HepG2 (cell line): ENCODE measurements at regions not wholly inside any gene's neighbourhood (a gene's known extent, or its start where the extent isn't known, plus 50 kb on each side); places are given as distances from the start of the nearest gene placed in this dataset.

Source experiments
- ATAC-seq: fragments of 200-7000 bp; cut with Tn5 transposase; 3 replicates; pipeline ENCODE4 v1.9.1; 2020; ENCODE audit warnings: mild to moderate bottlenecking, moderate library complexity
- BruUV-seq: library from RNA; stranded (reverse); fragments of 400-500 nt; replicated peaks from 2 replicates; lab custom pipeline; 2021; lab: Mats Ljungman, UMichigan
- CTCF ChIA-PET: fragments of 300-600 bp; formaldehyde crosslinking; extraction: SDS; loops from one replicate; lab custom pipeline; 2021; ENCODE audit warnings: low total read pairs, inconsistent platforms, low intra/inter-chr PET ratio; lab: Yijun Ruan, JAX
- POLR2A ChIA-PET: fragments of 350-600 bp; sonication (Branson Sonifier 250); formaldehyde crosslinking; loops from one replicate; lab custom pipeline; 2020; ENCODE audit warnings: antibody characterized with exemption, inconsistent platforms; lab: Yijun Ruan, JAX
- DNase-seq: peaks from one replicate; pipeline ENCODE4 v3.0.0-alpha.2; 2015; ENCODE audit warnings: low spot score
- FAIRE-seq: peaks from 3 replicates; lab custom pipeline; 2011; peaks lifted over from hg19 to GRCh38; lab: Jason Lieb, UNC
- H2AFZ ChIP-seq: one replicate; pipeline ENCODE4 v1.6.1; 2011; ENCODE audit warnings: low read length, inconsistent platforms
- H3K27ac ChIP-seq: fragments of 300-600 bp; 3 replicates; pipeline ENCODE4 v1.8.0; 2011; ENCODE audit warnings: mixed run types, mild to moderate bottlenecking, mixed read lengths, low read length, inconsistent platforms; ENCODE audit not compliant: insufficient read depth; ENCODE audit errors: extremely low read length
- H3K27me3 ChIP-seq, 2 experiments: fragments of 200-600 bp in 1 of 2; 2 replicates in 1 of 2; 3 replicates in 1 of 2; pipeline versions ENCODE4 v1.6.0 to v1.8.0; 2011; ENCODE audit warnings: low read length in 2 of 2, mild to moderate bottlenecking in 2 of 2, moderate library complexity in 2 of 2, inconsistent platforms in 1 of 2; ENCODE audit not compliant: insufficient read depth in 2 of 2, control insufficient read depth in 1 of 2
- H3K36me3 ChIP-seq, 2 experiments: fragments of 200-600 bp in 1 of 2; replicated peaks in 1 of 2; 2 replicates in 1 of 2; 3 replicates in 1 of 2; pipeline versions ENCODE4 v1.5.1 to v1.8.0; 2011; ENCODE audit warnings: low read length in 2 of 2, inconsistent platforms in 1 of 2; ENCODE audit not compliant: insufficient read depth in 2 of 2, control insufficient read depth in 1 of 2
- H3K4me1 ChIP-seq: 2 replicates; pipeline ENCODE4 v1.5.1; 2012; ENCODE audit warnings: low read length, inconsistent platforms; ENCODE audit not compliant: insufficient read depth
- H3K4me2 ChIP-seq: 2 replicates; pipeline ENCODE4 v1.6.0; 2011; ENCODE audit warnings: low read depth, low read length, inconsistent platforms
- H3K4me3 ChIP-seq, 3 experiments: fragments of 200-600 bp in 1 of 3; sonication (generic), shearing (Covaris generic) in 1 of 3; replicated peaks in 1 of 3; 2 replicates each; pipeline ENCODE4 v1.5.1; 2011 to 2016; ENCODE audit warnings: low read length in 3 of 3, inconsistent platforms in 2 of 3, low read depth in 2 of 3, mild to moderate bottlenecking in 2 of 3, control low read depth in 1 of 3, mixed read lengths in 1 of 3; ENCODE audit not compliant: insufficient read depth in 1 of 3
- H3K79me2 ChIP-seq: one replicate; pipeline ENCODE4 v1.6.1; 2011; ENCODE audit warnings: low read length, inconsistent platforms; ENCODE audit not compliant: insufficient read depth
- H3K9ac ChIP-seq: 2 replicates; pipeline ENCODE4 v1.6.0; 2011; ENCODE audit warnings: mild to moderate bottlenecking, low read depth, low read length, inconsistent platforms; ENCODE audit not compliant: insufficient read depth
- H3K9me3 ChIP-seq: 2 replicates; pipeline ENCODE4 v1.5.1; 2012; ENCODE audit warnings: mild to moderate bottlenecking, low read length
- H4K20me1 ChIP-seq: 2 replicates; pipeline ENCODE4 v1.6.0; 2011; ENCODE audit warnings: inconsistent platforms, mild to moderate bottlenecking, low read length, moderate library complexity; ENCODE audit not compliant: insufficient read depth
- ETV6 ChIP-seq: sonication (generic); formaldehyde crosslinking; conservative IDR thresholded peaks from 2 replicates; pipeline ENCODE4 v1.4.0; 2020; ENCODE audit warnings: missing genetic modification reagents
- HOXD1 ChIP-seq: sonication (generic); formaldehyde crosslinking; IDR thresholded peaks from 2 replicates; pipeline ENCODE4 v1.5.0; 2020; ENCODE audit warnings: missing genetic modification reagents
- ISX ChIP-seq: sonication (generic); formaldehyde crosslinking; conservative IDR thresholded peaks from 2 replicates; pipeline ENCODE4 v1.5.0; 2020; ENCODE audit warnings: missing genetic modification reagents
- MEIS2 ChIP-seq: sonication (generic); formaldehyde crosslinking; IDR thresholded peaks from 2 replicates; pipeline ENCODE4 v1.9.0; 2021; ENCODE audit warnings: mild to moderate bottlenecking, missing genetic modification reagents
- NR2C2 ChIP-seq: sonication (generic); formaldehyde crosslinking; IDR thresholded peaks from 2 replicates; pipeline ENCODE4 v1.4.0; 2020; ENCODE audit warnings: missing genetic modification reagents, mild to moderate bottlenecking, moderate library complexity, borderline replicate concordance
- PAF1 ChIP-seq: IDR thresholded peaks from 2 replicates; pipeline ENCODE4 v1.6.1; 2016; ENCODE audit warnings: missing genetic modification reagents, missing compliant biosample characterization
- RBAK ChIP-seq: sonication (generic); formaldehyde crosslinking; IDR thresholded peaks from 2 replicates; pipeline ENCODE4 v1.5.1; 2020; ENCODE audit warnings: mild to moderate bottlenecking, missing genetic modification reagents
- TCF12 ChIP-seq, 2 experiments: fragments of 450-650 bp in 1 of 2; sonication (generic) in 1 of 2; formaldehyde crosslinking in 1 of 2; IDR thresholded peaks; 2 replicates each; pipeline versions ENCODE4 v1.6.1 to v1.8.0; 2017 to 2022; ENCODE audit warnings: antibody characterized with exemption in 1 of 2, mild to moderate bottlenecking in 1 of 2, missing genetic modification reagents in 1 of 2, moderate library complexity in 1 of 2
- ZFY ChIP-seq: sonication (generic); formaldehyde crosslinking; IDR thresholded peaks from 2 replicates; pipeline ENCODE4 v1.4.0; 2020; ENCODE audit warnings: missing genetic modification reagents
- ZNF282 ChIP-seq: fragments of 450-650 bp; IDR thresholded peaks from 2 replicates; pipeline ENCODE4 v1.6.1; 2018; ENCODE audit not compliant: partially characterized antibody
- ZNF326 ChIP-seq: sonication (generic); formaldehyde crosslinking; IDR thresholded peaks from 2 replicates; pipeline ENCODE4 v1.4.0; 2020; ENCODE audit warnings: missing genetic modification reagents, borderline replicate concordance
- ZNF331 ChIP-seq: sonication (generic); formaldehyde crosslinking; IDR thresholded peaks from 2 replicates; pipeline ENCODE4 v1.4.0; 2020; ENCODE audit warnings: missing genetic modification reagents
- ZNF333 ChIP-seq: sonication (generic); formaldehyde crosslinking; IDR thresholded peaks from 2 replicates; pipeline ENCODE4 v1.4.0; 2020; ENCODE audit warnings: mild to moderate bottlenecking, missing genetic modification reagents, borderline replicate concordance
- ZNF460 ChIP-seq: sonication (generic); formaldehyde crosslinking; IDR thresholded peaks from 2 replicates; pipeline ENCODE4 v1.5.1; 2020; ENCODE audit warnings: missing genetic modification reagents, mild to moderate bottlenecking, borderline replicate concordance
- ZNF484 ChIP-seq: sonication (generic); formaldehyde crosslinking; IDR thresholded peaks from 2 replicates; pipeline ENCODE4 v1.5.1; 2020; ENCODE audit warnings: mild to moderate bottlenecking, low read depth, missing genetic modification reagents, borderline replicate concordance
- ZNF7 ChIP-seq: IDR thresholded peaks from 2 replicates; pipeline ENCODE4 v1.6.1; 2016; ENCODE audit warnings: missing biosample characterization, missing genetic modification reagents
- ZNF773 ChIP-seq: sonication (generic); formaldehyde crosslinking; IDR thresholded peaks from 2 replicates; pipeline ENCODE4 v1.4.0; 2020; ENCODE audit warnings: missing genetic modification reagents, borderline replicate concordance
- WGBS: methylation state at CpG from one replicate; pipeline ENCODE4 v1.1.6; 2017; ENCODE audit warnings: low lambda C conversion rate; 5-methylcytosine and 5-hydroxymethylcytosine counted together
- in situ Hi-C: cut with HindIII; loops from 2 replicates; pipeline ENCODE4 v1.10.0; 2017; ENCODE audit warnings: low pct_unique_long_range_greater_than_20kb; ENCODE audit not compliant: extremely low pct_ligation_motif_present
- intact Hi-C: fragments of 100-400 bp; cut with micrococcal nuclease; formaldehyde crosslinking; loops from one replicate; pipeline ENCODE4 v1.10.0; 2022; ENCODE audit not compliant: unreplicated experiment
- TF ChIP-seq, protein P1 (sequence below): sonication (generic); formaldehyde crosslinking; IDR thresholded peaks from 2 replicates; pipeline ENCODE4 v1.4.0; 2020; ENCODE audit warnings: missing genetic modification reagents
- TF ChIP-seq, protein P2 (sequence below): sonication (generic); formaldehyde crosslinking; IDR thresholded peaks from 2 replicates; pipeline ENCODE4 v1.8.1; 2023; ENCODE audit warnings: mild to moderate bottlenecking, missing genetic modification reagents
- TF ChIP-seq, protein P3 (sequence below): sonication (generic); formaldehyde crosslinking; IDR thresholded peaks from 2 replicates; pipeline ENCODE4 v1.8.0; 2022; ENCODE audit warnings: low read depth, missing genetic modification reagents

- Histone ChIP-seq H3K4me2 (no peak overlapping the region), H3K9ac (no peak overlapping the region), H3K79me2 (no peaks in the 10 kb centered on the region), H3K4me3 (no peak overlapping the region), H3K4me1 (no peaks in the 10 kb centered on the region), H3K27ac (no peak overlapping the region), H3K27me3 (no peaks in the 10 kb centered on the region), H4K20me1 (no peaks in the 10 kb centered on the region), H3K36me3 (no peaks in the 10 kb centered on the region), H2AFZ (no peak overlapping the region), H3K9me3 (peaks cover 22% of the 10 kb centered on the region)
- BruUV-seq: no TSS peak
- TF ChIP-seq ZNF460 (CRISPR knock-in tag) (no peak), NR2C2 (CRISPR knock-in tag) (no peak), TCF12 (IDR thresholded peaks at IDR 0.05) (no peak), TCF12 (CRISPR knock-in tag; IDR thresholded peaks at IDR 0.05) (no peak), ZNF331 (CRISPR knock-in tag) (no peak), ZNF333 (no peak), MEIS2 (CRISPR knock-in tag) (no peak), ZNF282 (no peak), ZNF7 (CRISPR knock-in tag) (no peak), HOXD1 (CRISPR knock-in tag) (no peak), RBAK (CRISPR knock-in tag) (no peak), ETV6 (CRISPR knock-in tag) (no peak), ISX (CRISPR knock-in tag) (no peak), ZNF773 (CRISPR knock-in tag) (no peak), ZFY (CRISPR knock-in tag) (no peak), ZNF484 (CRISPR knock-in tag) (no peak), PAF1 (CRISPR knock-in tag) (no peak), ZNF326 (CRISPR knock-in tag) (no peak)
- TF ChIP-seq, protein P1, sequence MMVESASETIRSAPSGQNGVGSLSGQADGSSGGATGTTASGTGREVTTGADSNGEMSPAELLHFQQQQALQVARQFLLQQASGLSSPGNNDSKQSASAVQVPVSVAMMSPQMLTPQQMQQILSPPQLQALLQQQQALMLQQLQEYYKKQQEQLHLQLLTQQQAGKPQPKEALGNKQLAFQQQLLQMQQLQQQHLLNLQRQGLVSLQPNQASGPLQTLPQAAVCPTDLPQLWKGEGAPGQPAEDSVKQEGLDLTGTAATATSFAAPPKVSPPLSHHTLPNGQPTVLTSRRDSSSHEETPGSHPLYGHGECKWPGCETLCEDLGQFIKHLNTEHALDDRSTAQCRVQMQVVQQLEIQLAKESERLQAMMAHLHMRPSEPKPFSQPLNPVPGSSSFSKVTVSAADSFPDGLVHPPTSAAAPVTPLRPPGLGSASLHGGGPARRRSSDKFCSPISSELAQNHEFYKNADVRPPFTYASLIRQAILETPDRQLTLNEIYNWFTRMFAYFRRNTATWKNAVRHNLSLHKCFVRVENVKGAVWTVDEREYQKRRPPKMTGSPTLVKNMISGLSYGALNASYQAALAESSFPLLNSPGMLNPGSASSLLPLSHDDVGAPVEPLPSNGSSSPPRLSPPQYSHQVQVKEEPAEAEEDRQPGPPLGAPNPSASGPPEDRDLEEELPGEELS (CRISPR knock-in tag): no peak
- TF ChIP-seq, protein P2, sequence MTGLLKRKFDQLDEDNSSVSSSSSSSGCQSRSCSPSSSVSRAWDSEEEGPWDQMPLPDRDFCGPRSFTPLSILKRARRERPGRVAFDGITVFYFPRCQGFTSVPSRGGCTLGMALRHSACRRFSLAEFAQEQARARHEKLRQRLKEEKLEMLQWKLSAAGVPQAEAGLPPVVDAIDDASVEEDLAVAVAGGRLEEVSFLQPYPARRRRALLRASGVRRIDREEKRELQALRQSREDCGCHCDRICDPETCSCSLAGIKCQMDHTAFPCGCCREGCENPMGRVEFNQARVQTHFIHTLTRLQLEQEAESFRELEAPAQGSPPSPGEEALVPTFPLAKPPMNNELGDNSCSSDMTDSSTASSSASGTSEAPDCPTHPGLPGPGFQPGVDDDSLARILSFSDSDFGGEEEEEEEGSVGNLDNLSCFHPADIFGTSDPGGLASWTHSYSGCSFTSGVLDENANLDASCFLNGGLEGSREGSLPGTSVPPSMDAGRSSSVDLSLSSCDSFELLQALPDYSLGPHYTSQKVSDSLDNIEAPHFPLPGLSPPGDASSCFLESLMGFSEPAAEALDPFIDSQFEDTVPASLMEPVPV: no peak
- TF ChIP-seq, protein P3, sequence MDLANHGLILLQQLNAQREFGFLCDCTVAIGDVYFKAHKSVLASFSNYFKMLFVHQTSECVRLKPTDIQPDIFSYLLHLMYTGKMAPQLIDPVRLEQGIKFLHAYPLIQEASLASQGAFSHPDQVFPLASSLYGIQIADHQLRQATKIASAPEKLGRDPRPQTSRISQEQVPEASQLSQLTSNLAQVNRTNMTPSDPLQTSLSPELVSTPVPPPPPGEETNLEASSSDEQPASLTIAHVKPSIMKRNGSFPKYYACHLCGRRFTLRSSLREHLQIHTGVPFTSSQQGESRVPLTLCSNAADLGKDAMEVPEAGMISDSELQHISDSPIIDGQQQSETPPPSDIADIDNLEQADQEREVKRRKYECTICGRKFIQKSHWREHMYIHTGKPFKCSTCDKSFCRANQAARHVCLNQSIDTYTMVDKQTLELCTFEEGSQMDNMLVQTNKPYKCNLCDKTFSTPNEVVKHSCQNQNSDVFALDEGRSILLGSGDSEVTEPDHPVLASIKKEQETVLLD (CRISPR knock-in tag): no peak
- FAIRE-seq: no peak
- 0% methylated on average over 1 of the region's 1 CpG for WGBS
- ChIA-PET POLR2A (no interaction called here), CTCF (no interaction called here)
- ATAC-seq: no peak
- in situ Hi-C loops (no loop called here), intact Hi-C loops (no loop called here)
- no peak for DNase-seq
Measured at GRCh38 chr12:5310151-5310550, 121.8 kb upstream of the NTF3 start.
